A549 (cell line): ENCODE measurements at regions not wholly inside any gene's neighbourhood (a gene's known extent, or its start where the extent isn't known, plus 50 kb on each side); places are given as distances from the start of the nearest gene placed in this dataset.

Experiments used
- BHLHE40 ChIP-seq: IDR thresholded peaks from 2 replicates; pipeline ENCODE4 v1.6.1; 2012; ENCODE audit warnings: low read depth, low read length, inconsistent platforms
- CTCF ChIP-seq: fragments of >200 bp; sonication (Bioruptor Twin); formaldehyde crosslinking; IDR thresholded peaks from 3 replicates; pipeline ENCODE4 v1.5.1; 2016
- POLR2A ChIP-seq: IDR thresholded peaks from 2 replicates; pipeline ENCODE4 v1.6.1; 2012; ENCODE audit warnings: mild to moderate bottlenecking, low read length

- TF ChIP-seq BHLHE40 = no peak
- no peak for TF ChIP-seq POLR2A
- no peak for TF ChIP-seq CTCF
Observed at GRCh38 chr3:177591379-177591778, 394.1 kb upstream of the TBL1XR1 start.
